Fibroblast of villous mesenchyme (primary cell): ENCODE measurements at regions not wholly inside any gene's neighbourhood (a gene's known extent, or its start where the extent isn't known, plus 50 kb on each side); places are given as distances from the start of the nearest gene placed in this dataset.

Experiments used
- DNase-seq: peaks from one replicate; pipeline ENCODE4 v3.0.0-alpha.2; 2010; ENCODE audit warnings: low read depth
- H3K4me3 ChIP-seq: 2 replicates; pipeline ENCODE4 v1.5.1; 2011; ENCODE audit warnings: low read depth, mild to moderate bottlenecking, low read length
- TF ChIP-seq, protein P1 (sequence below): IDR thresholded peaks from 2 replicates; pipeline ENCODE4 v1.5.1; 2012; ENCODE audit warnings: low read depth, mild to moderate bottlenecking, low read length; ENCODE audit not compliant: insufficient read depth

DNA sequence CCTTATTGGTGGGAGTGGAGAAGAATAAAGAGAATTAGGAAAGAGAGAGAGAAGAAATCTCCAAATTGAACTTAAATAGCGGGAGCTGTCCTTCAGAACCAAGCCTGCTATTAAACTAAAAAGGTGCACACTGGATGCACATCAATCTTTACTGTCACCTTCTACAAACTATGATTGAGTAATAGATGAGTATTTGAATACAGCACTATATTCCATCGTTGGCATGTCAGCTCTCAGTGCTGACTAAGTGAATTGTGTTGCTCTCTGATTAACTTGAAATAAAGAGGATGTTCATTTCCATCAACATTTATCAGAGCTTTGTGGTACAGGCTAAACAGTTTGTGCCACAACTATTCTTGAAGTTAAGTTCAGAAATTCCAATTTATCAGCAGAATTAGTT, 143.7 kb upstream of the PABPC4L start:
- no peak overlapping the region for H3K4me3 ChIP-seq
- TF ChIP-seq, protein P1, sequence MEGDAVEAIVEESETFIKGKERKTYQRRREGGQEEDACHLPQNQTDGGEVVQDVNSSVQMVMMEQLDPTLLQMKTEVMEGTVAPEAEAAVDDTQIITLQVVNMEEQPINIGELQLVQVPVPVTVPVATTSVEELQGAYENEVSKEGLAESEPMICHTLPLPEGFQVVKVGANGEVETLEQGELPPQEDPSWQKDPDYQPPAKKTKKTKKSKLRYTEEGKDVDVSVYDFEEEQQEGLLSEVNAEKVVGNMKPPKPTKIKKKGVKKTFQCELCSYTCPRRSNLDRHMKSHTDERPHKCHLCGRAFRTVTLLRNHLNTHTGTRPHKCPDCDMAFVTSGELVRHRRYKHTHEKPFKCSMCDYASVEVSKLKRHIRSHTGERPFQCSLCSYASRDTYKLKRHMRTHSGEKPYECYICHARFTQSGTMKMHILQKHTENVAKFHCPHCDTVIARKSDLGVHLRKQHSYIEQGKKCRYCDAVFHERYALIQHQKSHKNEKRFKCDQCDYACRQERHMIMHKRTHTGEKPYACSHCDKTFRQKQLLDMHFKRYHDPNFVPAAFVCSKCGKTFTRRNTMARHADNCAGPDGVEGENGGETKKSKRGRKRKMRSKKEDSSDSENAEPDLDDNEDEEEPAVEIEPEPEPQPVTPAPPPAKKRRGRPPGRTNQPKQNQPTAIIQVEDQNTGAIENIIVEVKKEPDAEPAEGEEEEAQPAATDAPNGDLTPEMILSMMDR: no peak
- DNase-seq: no peak

DNA sequence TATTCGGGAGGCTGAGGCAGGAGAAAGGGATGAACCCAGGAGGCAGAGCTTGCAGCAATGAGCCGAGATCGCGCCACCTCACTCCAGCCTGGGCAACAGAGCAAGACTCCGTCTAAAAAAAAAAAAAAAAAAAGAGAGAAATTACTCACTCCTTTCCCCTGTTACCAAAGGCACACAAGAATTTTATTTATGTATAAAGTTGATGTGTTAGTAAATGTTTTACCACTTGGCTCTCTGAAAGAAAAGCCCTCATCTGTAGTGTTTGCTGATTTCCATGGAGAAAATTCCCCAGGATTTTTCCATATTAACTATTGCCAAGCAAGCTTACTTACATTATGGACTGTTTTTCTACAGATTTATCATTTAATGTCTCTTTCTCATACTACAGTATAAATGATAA, 142.1 kb upstream of the PABPC4L start:
- H3K4me3 ChIP-seq: no peak overlapping the region
- TF ChIP-seq, protein P1: no peak
- no peak for DNase-seq

DNA sequence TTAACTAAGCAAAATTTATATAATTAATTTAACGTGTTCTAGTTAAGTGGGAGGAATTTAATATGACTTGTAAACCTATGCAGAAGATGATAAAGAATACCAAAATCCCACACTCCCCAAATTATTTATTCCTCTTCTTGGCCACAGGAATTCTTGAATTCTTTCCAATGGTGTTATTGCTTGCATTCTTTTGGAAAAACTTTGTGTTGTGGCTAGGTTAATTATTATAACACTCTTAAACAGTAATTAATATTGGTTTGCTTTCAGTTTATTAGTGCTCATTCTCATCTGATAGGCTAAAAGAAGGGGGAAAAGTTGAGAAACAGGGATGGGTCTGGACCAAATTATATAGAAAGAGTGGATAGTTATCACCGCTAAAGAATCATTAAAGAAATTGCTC, 141.5 kb upstream of the PABPC4L start:
- no peak overlapping the region for H3K4me3 ChIP-seq
- no peak for DNase-seq
- TF ChIP-seq, protein P1: no peak

DNA sequence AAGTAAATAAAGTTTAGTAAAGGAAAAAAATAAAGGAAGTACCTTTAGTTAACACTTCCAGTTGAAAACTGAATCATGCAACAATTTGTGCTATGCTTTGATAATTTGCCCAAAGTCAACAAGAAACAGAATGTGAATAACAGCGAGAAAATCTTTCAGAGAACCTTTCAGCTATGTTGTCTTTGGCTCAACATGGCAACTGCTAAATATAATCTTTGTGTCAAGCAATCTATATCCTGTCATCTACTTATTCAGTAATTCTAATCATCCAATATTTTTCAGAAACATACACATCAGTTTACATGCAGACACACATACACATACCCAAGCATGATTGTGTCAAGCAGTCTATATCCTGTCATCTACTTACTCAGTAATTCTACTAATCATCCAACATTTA, 136.0 kb upstream of the PABPC4L start:
- TF ChIP-seq, protein P1: no peak
- DNase-seq: no peak

DNA sequence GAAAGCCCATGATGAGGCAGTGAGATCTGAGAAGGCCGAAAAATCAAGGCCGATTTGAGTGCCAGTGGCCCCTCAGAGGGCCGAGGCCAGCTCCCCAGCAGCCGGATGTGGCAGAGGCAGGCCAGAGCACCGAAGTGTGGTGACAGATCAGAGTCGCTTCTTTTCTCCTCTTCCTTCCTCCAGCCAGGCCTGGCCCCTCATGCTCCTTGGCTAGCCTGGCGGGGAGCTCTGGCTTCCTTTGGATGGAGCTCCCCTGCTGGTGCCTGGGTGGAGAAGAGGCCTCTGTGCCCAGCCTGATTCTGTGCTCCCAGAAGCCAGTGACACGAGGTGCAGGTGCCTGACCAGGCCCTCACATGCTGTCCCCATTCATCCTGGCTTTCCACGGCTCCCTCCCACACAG, 127.2 kb upstream of the PABPC4L start:
- H3K4me3 ChIP-seq: no peak overlapping the region
- DNase-seq: no peak
- TF ChIP-seq, protein P1: no peak

More for the DNA sequence above, 136.0 kb upstream of the PABPC4L start:
- no peak overlapping the region for H3K4me3 ChIP-seq

DNA sequence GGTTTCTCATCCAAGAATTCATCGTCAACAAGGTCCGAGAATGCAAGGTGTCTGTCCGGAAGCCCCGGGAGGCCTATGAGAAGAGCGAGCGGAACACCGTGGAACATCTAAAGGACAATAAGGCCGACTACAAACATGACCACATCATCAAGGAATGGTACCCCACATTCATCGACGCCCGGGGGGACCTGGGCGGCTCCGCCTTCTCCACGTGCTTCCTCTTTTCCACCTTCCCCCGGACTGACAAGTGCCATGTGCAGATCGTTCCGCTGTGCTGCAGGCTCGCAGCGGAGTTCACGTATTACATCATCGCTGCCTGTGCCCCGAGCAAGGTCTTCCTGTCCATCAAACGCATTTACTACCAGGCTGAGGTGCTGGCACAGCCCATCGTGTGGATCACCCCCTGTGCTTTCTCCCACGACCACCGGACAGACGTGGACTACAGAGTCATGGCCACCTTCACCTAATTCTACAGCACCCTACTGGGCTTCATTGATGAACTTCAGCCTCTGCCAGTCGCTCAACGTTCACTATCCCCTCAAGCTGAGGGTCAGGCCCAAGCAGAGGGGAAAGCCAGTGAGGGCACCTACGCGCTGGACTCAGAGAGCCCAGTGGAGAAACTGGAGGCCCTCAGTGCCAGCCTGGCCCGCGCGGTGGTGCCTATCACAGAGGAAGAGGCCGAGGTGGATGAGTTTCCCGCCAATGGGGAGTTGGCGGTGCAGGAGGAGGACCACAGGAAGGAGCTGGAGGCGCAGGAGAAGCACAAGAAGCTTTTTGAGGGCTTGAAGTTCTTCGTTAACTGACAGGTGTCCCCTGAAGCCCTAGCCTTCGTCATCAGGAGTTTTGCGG, 125.9 kb upstream of the PABPC4L start:
- no peak overlapping the region for H3K4me3 ChIP-seq
- TF ChIP-seq, protein P1: no peak
- DNase-seq: no peak

DNA sequence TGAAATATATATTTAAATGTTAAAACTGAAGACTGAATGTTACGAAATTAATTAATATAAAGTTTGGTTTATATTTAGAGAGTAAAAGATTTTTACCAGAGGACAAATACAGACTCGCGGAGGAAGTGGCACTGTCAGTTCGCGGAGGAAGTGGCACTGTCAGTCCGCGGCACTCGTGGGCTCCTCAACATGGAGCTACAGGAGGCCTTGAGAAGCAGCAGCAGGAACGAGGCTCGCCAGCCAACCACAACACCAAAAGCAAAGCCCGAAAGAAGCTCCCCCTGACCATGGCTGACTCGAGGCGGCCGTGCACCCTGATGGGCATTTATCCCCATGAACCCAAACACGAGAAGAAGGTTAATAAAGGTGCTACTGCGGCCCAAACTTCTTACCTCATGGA, 125.3 kb upstream of the PABPC4L start:
- no peak for DNase-seq
- TF ChIP-seq, protein P1: no peak
- no peak overlapping the region for H3K4me3 ChIP-seq
